OCI-LY7 (cell line): ENCODE measurements at regions not wholly inside any gene's neighbourhood (a gene's known extent, or its start where the extent isn't known, plus 50 kb on each side); places are given as distances from the start of the nearest gene placed in this dataset.

ENCODE experiments used
- BruUV-seq: library from RNA; stranded (reverse); fragments of 400-500 nt; replicated peaks from 2 replicates; lab custom pipeline; 2021; lab: Mats Ljungman, UMichigan
- CTCF ChIA-PET: fragments of 300-600 bp; sonication (Branson Sonifier 250); formaldehyde crosslinking; loops from one replicate; lab custom pipeline; 2022; ENCODE audit warnings: antibody characterized with exemption; ENCODE audit not compliant: unreplicated experiment; lab: Charles Lee
- POLR2A ChIA-PET: fragments of 300-600 bp; sonication (Branson Sonifier 250); formaldehyde crosslinking; loops from one replicate; lab custom pipeline; 2022; ENCODE audit warnings: antibody characterized with exemption; lab: Charles Lee
- DNase-seq: peaks from one replicate; pipeline ENCODE4 v3.0.0-alpha.2; 2015; ENCODE audit warnings: low spot score
- H2AFZ ChIP-seq: fragments of 200-600 bp; sonication (generic), shearing (Covaris generic); 2 replicates; pipeline ENCODE4 v1.6.1; 2014; ENCODE audit warnings: mild to moderate bottlenecking, antibody characterized with exemption, low read length, moderate library complexity
- H3K27ac ChIP-seq: fragments of 200-600 bp; sonication (generic); 2 replicates; pipeline ENCODE4 v1.5.1; 2014; ENCODE audit warnings: mixed run types, low read depth, mild to moderate bottlenecking, moderate library complexity, low read length, inconsistent platforms; ENCODE audit not compliant: poor library complexity, severe bottlenecking
- H3K36me3 ChIP-seq: fragments of 200-600 bp; sonication (generic); 2 replicates; pipeline ENCODE4 v1.6.1; 2014; ENCODE audit warnings: mild to moderate bottlenecking, antibody characterized with exemption, low read length, moderate library complexity, mixed read lengths; ENCODE audit not compliant: insufficient read depth
- H3K4me1 ChIP-seq: fragments of 200-600 bp; sonication (generic); 2 replicates; pipeline ENCODE4 v1.5.1; 2014; ENCODE audit warnings: mild to moderate bottlenecking, low read length; ENCODE audit not compliant: insufficient read depth, poor library complexity, severe bottlenecking
- H3K4me2 ChIP-seq: fragments of 200-600 bp; sonication (generic); 2 replicates; pipeline ENCODE4 v1.6.1; 2014; ENCODE audit warnings: mild to moderate bottlenecking, low read length
- H3K4me3 ChIP-seq: fragments of 200-600 bp; sonication (generic); 2 replicates; pipeline ENCODE4 v1.5.1; 2014; ENCODE audit warnings: mild to moderate bottlenecking, low read depth, low read length; ENCODE audit not compliant: poor library complexity, severe bottlenecking
- H3K79me2 ChIP-seq: fragments of 200-600 bp; sonication (generic); 2 replicates; pipeline ENCODE4 v1.6.1; 2016; ENCODE audit warnings: low read depth, mild to moderate bottlenecking, low read length, moderate library complexity, mixed read lengths; ENCODE audit not compliant: insufficient read depth
- H3K9me2 ChIP-seq: fragments of 200-600 bp; sonication (generic); 2 replicates; pipeline ENCODE4 v1.6.1; 2016; ENCODE audit warnings: mild to moderate bottlenecking, low read length, mixed read lengths; ENCODE audit not compliant: insufficient read depth
- H3K9me3 ChIP-seq: fragments of 200-600 bp; sonication (generic); 2 replicates; pipeline ENCODE4 v1.6.1; 2014; ENCODE audit warnings: mild to moderate bottlenecking, mixed run types, low read length, mixed read lengths
- H4K20me1 ChIP-seq: fragments of 200-600 bp; sonication (generic); 2 replicates; pipeline ENCODE4 v1.6.1; 2014; ENCODE audit warnings: mild to moderate bottlenecking, antibody characterized with exemption, low read length, moderate library complexity, mixed read lengths; ENCODE audit not compliant: insufficient read depth
- CTCF ChIP-seq: fragments of 200-600 bp; sonication (generic); conservative IDR thresholded peaks from 2 replicates; pipeline ENCODE4 v1.5.1; 2014; ENCODE audit warnings: mild to moderate bottlenecking, antibody characterized with exemption, low read length, moderate library complexity, mixed read lengths
- EZH2phosphoT487 ChIP-seq: fragments of 200-600 bp; sonication (generic); IDR thresholded peaks from 2 replicates; pipeline ENCODE4 v1.6.1; 2018; ENCODE audit warnings: low read depth, borderline replicate concordance, mild to moderate bottlenecking, mixed run types, antibody characterized with exemption, low read length, moderate library complexity, mixed read lengths
- intact Hi-C: fragments of 100-400 bp; cut with micrococcal nuclease; formaldehyde crosslinking; loops from one replicate; pipeline ENCODE4 v1.10.0; 2022; ENCODE audit not compliant: unreplicated experiment

DNA sequence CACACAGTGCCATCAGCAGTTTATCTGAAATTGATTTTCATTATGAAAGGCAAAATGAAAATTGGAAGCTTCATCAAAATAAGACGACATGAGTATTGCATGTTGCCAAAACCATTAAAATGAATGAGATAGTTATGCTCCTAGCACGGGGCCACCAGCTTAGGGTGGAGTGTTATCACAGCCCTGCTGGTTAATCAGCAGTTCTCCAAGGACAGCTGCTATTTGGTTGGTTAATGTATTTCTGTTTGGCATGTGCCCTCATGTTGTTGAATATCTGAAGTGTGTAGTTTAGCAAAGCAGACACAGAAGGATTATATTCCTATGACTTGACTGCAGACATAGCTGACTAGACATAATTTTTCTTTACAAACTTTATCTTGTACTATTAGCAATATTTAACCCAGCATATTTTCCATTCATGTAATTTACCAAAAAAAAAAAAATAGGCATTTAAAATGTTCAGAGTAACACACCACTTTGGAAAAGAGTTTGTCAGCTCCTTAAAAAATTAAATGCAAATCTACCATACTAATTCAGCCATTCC lies 98.6 kb upstream of the PIK3R1 start:
- H3K9me2 ChIP-seq: no peaks in the 10 kb centered on the region
- no peak overlapping the region for H3K4me3 ChIP-seq
- ChIA-PET POLR2A (interaction anchor here (0.6 to 1.0 kb wide), 3 partner anchors 17 to 390 kb away, joined by 3 to 4 read pairs (median 4); no protein-coding TSS in a partner anchor), CTCF (no interaction called here)
- intact Hi-C loops: no loop called here
- no peaks in the 10 kb centered on the region for H3K9me3 ChIP-seq
- no peaks in the 10 kb centered on the region for H3K36me3 ChIP-seq
- no TSS peak for BruUV-seq
- H3K4me2 ChIP-seq: no peak overlapping the region
- H3K79me2 ChIP-seq: no peaks in the 10 kb centered on the region
- no peaks in the 10 kb centered on the region for H4K20me1 ChIP-seq
- no peaks in the 10 kb centered on the region for H3K4me1 ChIP-seq
- TF ChIP-seq CTCF (no peak), EZH2phosphoT487 (no peak)
- no peak overlapping the region for H3K27ac ChIP-seq
- no peak overlapping the region for H2AFZ ChIP-seq
- DNase-seq: no peak

DNA sequence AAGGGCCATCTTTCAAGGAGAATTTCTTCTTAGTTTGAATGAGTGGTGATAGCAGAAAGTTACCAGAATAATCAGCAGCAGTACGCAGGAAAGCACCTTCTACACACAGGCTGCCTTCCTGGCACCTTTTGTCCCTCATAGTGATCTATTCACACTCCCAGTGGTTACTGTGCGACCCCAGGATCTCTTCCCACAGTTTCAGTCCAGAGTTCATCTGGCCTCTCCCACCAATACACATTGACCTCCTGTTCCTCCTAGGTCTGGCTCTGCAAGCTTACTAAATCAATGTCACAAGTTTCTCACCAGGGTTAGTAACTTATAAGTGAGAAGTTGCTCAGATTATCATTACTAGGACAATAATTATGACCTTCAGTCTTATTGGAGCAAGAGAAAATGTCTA lies 99.1 kb upstream of the PIK3R1 start:
- H3K9me2 ChIP-seq: no peaks in the 10 kb centered on the region
- ChIA-PET POLR2A (interaction anchor here (0.6 to 1.0 kb wide), 2 partner anchors 72 to 390 kb away, joined by 3 to 4 read pairs; no protein-coding TSS in a partner anchor), CTCF (no interaction called here)
- intact Hi-C loops: no loop called here
- H3K9me3 ChIP-seq: no peaks in the 10 kb centered on the region
- H3K4me2 ChIP-seq: no peak overlapping the region
- no peaks in the 10 kb centered on the region for H3K4me1 ChIP-seq
- no peaks in the 10 kb centered on the region for H3K36me3 ChIP-seq
- no TSS peak for BruUV-seq
- no peak overlapping the region for H2AFZ ChIP-seq
- DNase-seq: no peak
- H4K20me1 ChIP-seq: no peaks in the 10 kb centered on the region
- no peak overlapping the region for H3K4me3 ChIP-seq
- no peaks in the 10 kb centered on the region for H3K79me2 ChIP-seq
- no peak overlapping the region for H3K27ac ChIP-seq
- TF ChIP-seq CTCF: no peak
- no peak for TF ChIP-seq EZH2phosphoT487

DNA sequence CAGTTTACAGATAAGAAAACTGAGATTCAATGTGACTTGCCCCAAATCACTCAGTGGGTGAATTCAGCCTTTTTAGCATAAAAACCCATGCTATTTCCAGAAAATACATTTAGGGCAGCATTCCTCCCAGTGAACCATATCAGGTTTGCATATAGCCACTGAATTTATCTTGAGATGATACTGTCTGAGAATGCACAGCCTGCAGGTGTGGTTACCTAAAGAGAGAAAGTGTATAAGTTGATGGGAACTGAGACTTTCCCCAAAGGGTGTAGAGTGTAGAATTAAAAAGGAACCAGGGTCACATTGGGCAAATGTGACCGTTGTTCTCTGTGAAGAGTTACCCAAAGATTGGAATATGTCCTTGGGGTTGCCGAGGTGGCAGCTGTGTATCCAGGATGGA lies 100.0 kb upstream of the PIK3R1 start:
- Histone ChIP-seq H3K27ac (no peak overlapping the region), H3K36me3 (no peaks in the 10 kb centered on the region), H3K4me2 (no peak overlapping the region), H4K20me1 (no peaks in the 10 kb centered on the region), H3K9me3 (no peaks in the 10 kb centered on the region), H3K9me2 (no peaks in the 10 kb centered on the region), H3K4me3 (no peak overlapping the region), H3K79me2 (no peaks in the 10 kb centered on the region), H2AFZ (no peak overlapping the region), H3K4me1 (no peaks in the 10 kb centered on the region)
- intact Hi-C loops: no loop called here
- no peak for DNase-seq
- CTCF ChIA-PET: no interaction called here
- BruUV-seq: no TSS peak
- POLR2A ChIA-PET: no interaction called here
- TF ChIP-seq CTCF (no peak), EZH2phosphoT487 (no peak)
